Thyroid gland (tissue), 4 donors: ENCODE measurements at regions not wholly inside any gene's neighbourhood (a gene's known extent, or its start where the extent isn't known, plus 50 kb on each side); places are given as distances from the start of the nearest gene placed in this dataset.
"Not testable (repeated sequence)": the region's sequence is repeated elsewhere in the genome, so short reads cannot be mapped to it uniquely, and the experiment has no call there.

Source experiments
- DNase-seq, 2 donors: peaks; one replicate each; pipeline ENCODE4 v3.0.0-alpha.2; 2019
- H3K27ac ChIP-seq, 3 donors: fragments of 200-600 bp; sonication (generic); 1 replicate in 2 of 3; 2 replicates in 1 of 3; pipeline ENCODE4 v1.5.1; 2016 to 2019; ENCODE audit warnings: mild to moderate bottlenecking in 1 of 3, moderate library complexity in 1 of 3
- H3K27me3 ChIP-seq: fragments of 200-600 bp; sonication (generic); one replicate; pipeline ENCODE4 v1.5.1; 2019
- H3K36me3 ChIP-seq, 2 donors: fragments of 200-600 bp; sonication (generic); one replicate each; pipeline ENCODE4 v1.5.1; 2016 to 2019
- H3K4me1 ChIP-seq, 2 donors: fragments of 200-600 bp; sonication (generic); one replicate each; pipeline ENCODE4 v1.5.1; 2017 to 2019
- H3K4me3 ChIP-seq, 3 donors: fragments of 200-600 bp; sonication (generic); replicated peaks in 1 of 3; 1 replicate in 2 of 3; 2 replicates in 1 of 3; pipeline ENCODE4 v1.5.1; 2016; ENCODE audit warnings: mild to moderate bottlenecking in 1 of 3
- H3K9me3 ChIP-seq: fragments of 200-600 bp; sonication (generic); one replicate; pipeline ENCODE4 v1.5.1; 2017
- CTCF ChIP-seq, 6 experiments: fragments of 200-600 bp in 3 of 6; fragments of 450-650 bp in 3 of 6; sonication (generic) in 3 of 6; IDR thresholded peaks; one replicate each; pipeline ENCODE4 v1.5.1; 2016 to 2019; ENCODE audit warnings: antibody characterized with exemption in 6 of 6, mild to moderate bottlenecking in 2 of 6, inconsistent platforms in 1 of 6, moderate library complexity in 1 of 6
- POLR2A ChIP-seq, 2 donors: fragments of 450-650 bp; IDR thresholded peaks; one replicate each; pipeline ENCODE4 v1.6.1; 2017; ENCODE audit warnings: antibody characterized with exemption in 2 of 2, mild to moderate bottlenecking in 2 of 2, moderate library complexity in 1 of 2
- WGBS, 2 donors: methylation state at CpG; one replicate each; pipeline ENCODE4 v1.1.5; 2017; 5-methylcytosine and 5-hydroxymethylcytosine counted together
- intact Hi-C: fragments of 100-400 bp; cut with DNase I; formaldehyde crosslinking; loops from one replicate; pipeline ENCODE4 v1.15.1; 2023

- WGBS, 2 donors: 64 to 73% methylated on average over 10 of the region's 10 CpGs
- Histone ChIP-seq H3K4me3 (no peak overlapping the region), H3K27ac (peak overlapping the region; percentile 76 to 87 (median 87)), H3K9me3 (no peaks in the 10 kb centered on the region), H3K36me3 (no peaks in the 10 kb centered on the region), H3K4me1 (peaks cover 30 to 56% of the 10 kb centered on the region in 2 donors), H3K27me3 (no peaks in the 10 kb centered on the region)
- peak in 1 of 2 donors; percentile 52 for TF ChIP-seq POLR2A (IDR thresholded peaks at IDR 0.05)
- TF ChIP-seq CTCF (IDR thresholded peaks at IDR 0.05): no peak
- intact Hi-C loops: no loop called here
- peak; percentile 94 for DNase-seq
Observed at GRCh38 chr20:50331469-50332363, 141.1 kb downstream of the CEBPB start.

GRCh38 chr20:50332491-50332980 lies 141.9 kb downstream of the CEBPB start:
- WGBS, 2 donors: 82 to 84% methylated on average over 11 of the region's 11 CpGs
- Histone ChIP-seq H3K9me3 (no peaks in the 10 kb centered on the region), H3K4me1 (peaks cover 30 to 56% of the 10 kb centered on the region in 2 donors), H3K27me3 (no peaks in the 10 kb centered on the region), H3K27ac (peak overlapping the region; percentile 76 to 87 (median 87)), H3K4me3 (no peak overlapping the region), H3K36me3 (no peaks in the 10 kb centered on the region)
- DNase-seq: no peak
- intact Hi-C loops: no loop called here
- TF ChIP-seq CTCF (IDR thresholded peaks at IDR 0.05) (no peak), POLR2A (IDR thresholded peaks at IDR 0.05) (no peak)

GRCh38 chr20:50333131-50333670 lies 142.6 kb downstream of the CEBPB start:
- Histone ChIP-seq H3K27ac (peak overlapping the region; percentile 76 to 87 (median 87)), H3K4me1 (peaks cover 30 to 58% of the 10 kb centered on the region in 2 donors), H3K4me3 (no peak overlapping the region), H3K9me3 (no peaks in the 10 kb centered on the region), H3K27me3 (no peaks in the 10 kb centered on the region), H3K36me3 (no peaks in the 10 kb centered on the region)
- WGBS, 2 donors: 88 to 94% methylated on average over 6 of the region's 6 CpGs
- TF ChIP-seq CTCF (IDR thresholded peaks at IDR 0.05) (no peak), POLR2A (IDR thresholded peaks at IDR 0.05) (no peak)
- intact Hi-C loops: no loop called here
- no peak for DNase-seq

- Histone ChIP-seq H3K36me3 (no peaks in the 10 kb centered on the region), H3K27ac (peak overlapping the region; percentile 47 to 87 (median 87)), H3K4me3 (no peak overlapping the region), H3K9me3 (no peaks in the 10 kb centered on the region), H3K27me3 (no peaks in the 10 kb centered on the region), H3K4me1 (peaks cover 35 to 64% of the 10 kb centered on the region in 2 donors)
- peak; percentile 68 to 69 for DNase-seq
- TF ChIP-seq POLR2A (IDR thresholded peaks at IDR 0.05) (peak in 1 of 2 donors; percentile 40), CTCF (IDR thresholded peaks at IDR 0.05) (peak in 1 of 6 experiments; percentile 9)
- intact Hi-C loops: no loop called here
- 44 to 45% methylated on average over 8 of the region's 8 CpGs for WGBS, 2 donors
Observed at GRCh38 chr20:50333812-50334211, 143.2 kb downstream of the CEBPB start.

- H3K9me3 ChIP-seq, H3K36me3 ChIP-seq, intact Hi-C loops, DNase-seq, H3K4me3 ChIP-seq, H3K27me3 ChIP-seq: not testable (repeated sequence)
- WGBS, 2 donors: 84 to 90% methylated on average over 6 of the region's 6 CpGs
- peaks cover 35 to 71% of the 10 kb centered on the region in 2 donors for H3K4me1 ChIP-seq
- H3K27ac ChIP-seq: peak overlapping the region; percentile 47 to 87 (median 87)
Observed at GRCh38 chr20:50334512-50334911, 143.9 kb downstream of the CEBPB start.
